ENCODE measurements at regions not wholly inside any gene's neighbourhood (a gene's known extent, or its start where the extent isn't known, plus 50 kb on each side); places are given as distances from the start of the nearest gene placed in this dataset.

GRCh38 chr2:153546358-153546757 is 67.8 kb upstream of the RPRM start:
- TF ChIP-seq MYC (CRISPR knock-in tag; IDR thresholded peaks at IDR 0.05; ENCODE audit: borderline replicate concordance) (no peak), DMTF1 (CRISPR knock-in tag; IDR thresholded peaks at IDR 0.05) (no peak), CTCF (CRISPR knock-in tag; IDR thresholded peaks at IDR 0.05) (no peak)
